ENCODE measurements at regions not wholly inside any gene's neighbourhood (a gene's known extent, or its start where the extent isn't known, plus 50 kb on each side); places are given as distances from the start of the nearest gene placed in this dataset.

- no peak for TF ChIP-seq CTCF (IDR thresholded peaks at IDR 0.05; ENCODE audit: insufficient read depth, low read depth, low read length, missing control alignments)
Measured at GRCh38 chr4:81652069-81652478, 180.4 kb upstream of the RASGEF1B start.

GRCh38 chr4:81651243-81651899, 179.7 kb upstream of the RASGEF1B start:
- no peak overlapping the region for H3K4me3 ChIP-seq (ENCODE audit: low read length)
- DNase-seq (ENCODE audit: low read depth), result peak; percentile 69
- TF ChIP-seq CTCF (IDR thresholded peaks at IDR 0.05; ENCODE audit: insufficient read depth, low read depth, low read length, missing control alignments), result no peak

More at GRCh38 chr4:81652069-81652478, 180.4 kb upstream of the RASGEF1B start:
- no peak overlapping the region for H3K4me3 ChIP-seq (ENCODE audit: low read length)
- no peak for DNase-seq (ENCODE audit: low read depth)

GRCh38 chr4:81650606-81651242, 179.0 kb upstream of the RASGEF1B start:
- H3K4me3 ChIP-seq (ENCODE audit: low read length), result no peak overlapping the region
- TF ChIP-seq CTCF (IDR thresholded peaks at IDR 0.05; ENCODE audit: insufficient read depth, low read depth, low read length, missing control alignments), result no peak
- peak; percentile 29 for DNase-seq (ENCODE audit: low read depth)

- DNase-seq (ENCODE audit: low read depth), result no peak
- TF ChIP-seq CTCF (IDR thresholded peaks at IDR 0.05; ENCODE audit: insufficient read depth, low read depth, low read length, missing control alignments), result no peak
- no peak overlapping the region for H3K4me3 ChIP-seq (ENCODE audit: low read length)
Measured at GRCh38 chr4:81648576-81649275, 177.0 kb upstream of the RASGEF1B start.

GRCh38 chr4:81647388-81647787, 175.7 kb upstream of the RASGEF1B start:
- TF ChIP-seq CTCF (IDR thresholded peaks at IDR 0.05; ENCODE audit: insufficient read depth, low read depth, low read length, missing control alignments), result no peak
- no peak overlapping the region for H3K4me3 ChIP-seq (ENCODE audit: low read length)
- no peak for DNase-seq (ENCODE audit: low read depth)

- H3K4me3 ChIP-seq (ENCODE audit: low read length), result no peak overlapping the region
- DNase-seq (ENCODE audit: low read depth), result no peak
- no peak for TF ChIP-seq CTCF (IDR thresholded peaks at IDR 0.05; ENCODE audit: insufficient read depth, low read depth, low read length, missing control alignments)
Measured at GRCh38 chr4:81642543-81642942, 170.8 kb upstream of the RASGEF1B start.

Data from epithelial cell of esophagus (primary cell).